Thoracic aorta (tissue), 2 donors: ENCODE measurements at regions not wholly inside any gene's neighbourhood (a gene's known extent, or its start where the extent isn't known, plus 50 kb on each side); places are given as distances from the start of the nearest gene placed in this dataset.

Source experiments
- ATAC-seq: fragments of 150-250 bp; one replicate; pipeline ENCODE4 v1.8.0; 2017; ENCODE audit warnings: low read depth; ENCODE audit not compliant: insufficient number of reproducible peaks, low FRiP score
- DNase-seq: peaks from one replicate; pipeline ENCODE4 v3.0.0-alpha.2; 2020; ENCODE audit warnings: low spot score
- H3K27ac ChIP-seq, 2 donors: fragments of 200-600 bp; sonication (generic); 1 replicate in 1 of 2; 2 replicates in 1 of 2; pipeline ENCODE4 v1.5.1; 2016; ENCODE audit warnings: mild to moderate bottlenecking in 2 of 2, moderate library complexity in 2 of 2
- H3K27me3 ChIP-seq: fragments of 200-600 bp; sonication (generic); replicated peaks from 2 replicates; pipeline ENCODE4 v1.6.0; 2016; ENCODE audit warnings: mild to moderate bottlenecking; ENCODE audit not compliant: insufficient read depth
- H3K36me3 ChIP-seq: fragments of 200-600 bp; sonication (generic); one replicate; pipeline ENCODE4 v1.5.1; 2016
- H3K4me1 ChIP-seq, 2 donors: fragments of 200-600 bp; sonication (generic); 1 replicate in 1 of 2; 2 replicates in 1 of 2; pipeline versions ENCODE4 v1.5.1 to v1.6.0; 2016; ENCODE audit warnings: low read depth in 2 of 2, mild to moderate bottlenecking in 1 of 2; ENCODE audit not compliant: control insufficient read depth in 1 of 2
- H3K4me3 ChIP-seq: fragments of 200-600 bp; sonication (generic); 2 replicates; pipeline ENCODE4 v1.5.1; 2016; ENCODE audit warnings: mild to moderate bottlenecking
- H3K9me3 ChIP-seq: fragments of 200-600 bp; sonication (generic); 2 replicates; pipeline ENCODE4 v1.5.1; 2016
- CTCF ChIP-seq: fragments of 200-600 bp; sonication (generic); IDR thresholded peaks from one replicate; pipeline ENCODE4 v1.5.1; 2019; ENCODE audit warnings: antibody characterized with exemption

GRCh38 chr9:1875921-1876448 lies 139.2 kb upstream of the SMARCA2 start:
- H3K36me3 ChIP-seq: no peaks in the 10 kb centered on the region
- DNase-seq (no peak), ATAC-seq (no peak)
- no peaks in the 10 kb centered on the region for H3K9me3 ChIP-seq
- no peaks in the 10 kb centered on the region for H3K4me1 ChIP-seq
- no peaks in the 10 kb centered on the region for H3K27me3 ChIP-seq
- TF ChIP-seq CTCF: no peak
- H3K4me3 ChIP-seq: no peak overlapping the region
- no peak overlapping the region for H3K27ac ChIP-seq

- no peak for TF ChIP-seq CTCF
- no peak overlapping the region for H3K4me3 ChIP-seq
- H3K36me3 ChIP-seq: no peaks in the 10 kb centered on the region
- DNase-seq: no peak
- H3K27me3 ChIP-seq: no peaks in the 10 kb centered on the region
- H3K27ac ChIP-seq: no peak overlapping the region
- no peaks in the 10 kb centered on the region for H3K4me1 ChIP-seq
- ATAC-seq: no peak
- H3K9me3 ChIP-seq: no peaks in the 10 kb centered on the region
These were observed 138.2 kb upstream of the SMARCA2 start for GRCh38 chr9:1876891-1877496.

- no peak for DNase-seq
- TF ChIP-seq CTCF: no peak
- Histone ChIP-seq H3K4me3 (no peak overlapping the region), H3K27ac (no peak overlapping the region), H3K27me3 (no peaks in the 10 kb centered on the region), H3K36me3 (no peaks in the 10 kb centered on the region), H3K4me1 (no peaks in the 10 kb centered on the region), H3K9me3 (no peaks in the 10 kb centered on the region)
- ATAC-seq: no peak
These were observed 137.2 kb upstream of the SMARCA2 start for GRCh38 chr9:1877951-1878350.

GRCh38 chr9:1878811-1879210 lies 136.3 kb upstream of the SMARCA2 start:
- TF ChIP-seq CTCF: no peak
- ATAC-seq (no peak), DNase-seq (no peak)
- H3K27ac ChIP-seq: no peak overlapping the region
- H3K36me3 ChIP-seq: no peaks in the 10 kb centered on the region
- H3K27me3 ChIP-seq: no peaks in the 10 kb centered on the region
- H3K4me3 ChIP-seq: no peak overlapping the region
- H3K4me1 ChIP-seq: no peaks in the 10 kb centered on the region
- H3K9me3 ChIP-seq: no peaks in the 10 kb centered on the region

GRCh38 chr9:1879501-1879900 lies 135.6 kb upstream of the SMARCA2 start:
- ATAC-seq: no peak
- no peaks in the 10 kb centered on the region for H3K36me3 ChIP-seq
- H3K27me3 ChIP-seq: no peaks in the 10 kb centered on the region
- DNase-seq: no peak
- no peaks in the 10 kb centered on the region for H3K4me1 ChIP-seq
- no peak overlapping the region for H3K27ac ChIP-seq
- no peaks in the 10 kb centered on the region for H3K9me3 ChIP-seq
- no peak overlapping the region for H3K4me3 ChIP-seq
- no peak for TF ChIP-seq CTCF
